Stimulated activated CD4-positive, alpha-beta T cell treated with anti-CD3 and anti-CD28 coated beads, Interleukin-15, amount 100 ng/mL, for 24 hours (primary cell): ENCODE measurements at regions not wholly inside any gene's neighbourhood (a gene's known extent, or its start where the extent isn't known, plus 50 kb on each side); places are given as distances from the start of the nearest gene placed in this dataset.

Source experiments
- DNase-seq: peaks from one replicate; pipeline ENCODE4 v3.0.0-alpha.2; 2020

GRCh38 chr5:167440846-167441245 is 850.6 kb upstream of the WWC1 start:
- no peak for DNase-seq

DNA sequence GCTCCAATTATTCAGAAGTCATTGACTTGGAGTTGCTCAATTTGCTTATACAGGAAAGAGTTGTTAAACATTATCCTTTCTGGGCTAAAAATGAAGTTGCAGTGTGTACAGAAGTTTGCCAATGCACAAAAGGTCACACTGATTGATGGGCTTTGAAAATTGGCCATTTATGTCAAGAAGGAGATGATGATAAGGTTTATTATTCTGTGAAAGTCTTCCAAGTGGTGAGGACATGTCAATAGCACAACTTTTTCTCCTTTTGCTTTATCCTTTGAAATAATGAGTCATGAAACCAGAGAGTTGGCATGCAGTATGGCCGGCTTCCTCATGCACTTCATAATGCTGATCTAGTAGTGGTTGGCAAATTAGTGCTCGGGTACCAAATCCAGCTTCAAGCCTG is 848.5 kb upstream of the WWC1 start:
- DNase-seq, result no peak

DNA sequence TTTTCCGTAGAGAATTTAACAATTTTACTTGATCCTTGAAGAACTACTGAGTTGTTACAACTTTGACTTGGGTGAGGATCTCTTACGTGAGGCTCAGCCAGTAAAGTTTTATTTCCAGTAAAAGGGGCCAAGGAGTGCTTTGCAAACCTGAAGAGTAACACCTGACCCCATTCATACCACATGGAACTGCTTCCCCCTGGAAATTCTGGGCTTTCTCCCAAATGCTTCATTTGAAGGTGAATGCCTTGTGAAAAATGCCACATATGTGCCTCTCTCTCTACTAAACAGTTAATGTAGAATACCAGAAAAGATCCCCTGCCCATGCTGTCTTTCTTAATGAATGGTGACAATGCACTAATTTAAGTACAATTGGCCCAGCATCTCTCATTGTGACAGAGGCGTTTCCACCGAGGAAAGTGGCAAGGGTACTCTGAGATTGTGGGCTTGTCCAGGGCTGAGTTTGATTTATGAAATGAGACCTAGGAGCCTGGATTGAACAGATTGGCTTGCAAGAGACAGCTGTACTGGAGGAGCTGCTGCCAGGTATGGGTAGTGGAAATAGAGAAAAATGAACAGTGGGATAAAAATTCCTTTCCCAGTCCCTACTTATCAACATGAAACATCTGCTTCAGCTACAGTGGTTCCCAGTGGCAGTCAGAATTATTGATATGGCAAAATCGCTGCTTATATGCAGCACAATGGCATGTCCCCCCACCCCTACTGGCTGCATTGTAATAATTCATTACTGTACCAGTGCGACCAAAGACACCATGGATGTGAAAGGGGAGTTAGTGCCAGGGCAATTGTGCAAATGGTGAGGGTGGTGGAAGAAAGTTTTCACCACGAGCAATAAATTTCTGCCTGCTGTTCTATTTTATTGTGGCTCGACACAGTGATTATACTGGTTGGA is 843.7 kb upstream of the WWC1 start:
- no peak for DNase-seq

DNA sequence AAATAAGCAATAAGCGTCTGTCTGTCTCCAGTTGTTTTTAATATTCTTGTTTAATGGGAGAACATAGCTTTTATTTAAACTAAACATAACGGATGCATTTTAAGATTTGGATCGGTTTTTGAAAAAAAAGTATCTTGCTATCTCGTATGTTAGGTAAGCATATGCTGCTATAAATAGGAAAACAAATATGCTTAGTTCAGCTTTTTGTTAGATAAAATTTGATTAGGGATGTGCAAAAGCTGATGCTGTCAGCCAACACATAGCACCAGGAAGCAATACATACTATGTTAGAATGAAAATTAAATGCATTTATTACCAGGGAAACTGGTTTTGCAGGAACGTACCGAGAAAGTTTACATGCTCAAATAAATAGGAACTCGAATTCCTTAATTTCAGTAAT is 843.1 kb upstream of the WWC1 start:
- DNase-seq, result no peak

DNA sequence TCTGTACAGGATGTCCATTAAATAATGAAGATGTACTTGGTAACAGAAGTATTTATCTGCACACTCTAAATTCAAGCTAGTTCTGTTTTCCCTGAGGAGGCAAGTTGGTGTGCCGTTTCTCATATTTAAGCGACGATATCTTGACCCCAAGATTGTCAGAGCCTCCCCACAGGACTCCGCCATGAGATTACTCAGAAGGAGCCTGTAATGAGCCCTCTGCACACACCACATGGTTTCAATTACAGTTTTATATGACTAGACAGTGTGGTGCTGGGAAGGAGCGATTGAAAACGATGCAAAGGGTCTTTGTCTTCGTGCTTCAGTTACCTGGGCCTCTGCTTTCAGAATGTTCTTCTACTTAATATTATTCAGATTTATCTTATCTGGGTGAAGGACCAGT is 840.4 kb upstream of the WWC1 start:
- no peak for DNase-seq

GRCh38 chr5:167452136-167452535 is 839.3 kb upstream of the WWC1 start:
- no peak for DNase-seq

- DNase-seq, result no peak
These were observed 838.0 kb upstream of the WWC1 start for GRCh38 chr5:167453246-167454030.

DNA sequence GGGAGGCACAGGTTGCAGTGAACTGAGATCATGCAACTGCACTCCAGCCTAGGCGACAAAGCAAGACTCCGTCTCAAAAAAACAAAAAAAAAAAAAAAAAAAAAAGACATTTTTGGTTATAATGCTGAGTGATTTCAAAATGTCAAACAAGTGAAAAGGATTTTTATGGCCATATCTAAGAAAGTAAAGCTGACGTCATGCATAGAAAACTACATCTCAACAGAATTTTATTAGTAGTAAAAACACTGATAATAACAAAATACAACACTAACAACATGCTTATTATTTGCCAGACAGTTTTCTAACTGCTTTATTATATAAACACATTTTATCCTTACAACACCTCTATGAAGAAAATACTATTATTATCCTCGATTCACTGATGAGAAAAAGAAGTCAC is 833.0 kb upstream of the WWC1 start:
- no peak for DNase-seq

DNA sequence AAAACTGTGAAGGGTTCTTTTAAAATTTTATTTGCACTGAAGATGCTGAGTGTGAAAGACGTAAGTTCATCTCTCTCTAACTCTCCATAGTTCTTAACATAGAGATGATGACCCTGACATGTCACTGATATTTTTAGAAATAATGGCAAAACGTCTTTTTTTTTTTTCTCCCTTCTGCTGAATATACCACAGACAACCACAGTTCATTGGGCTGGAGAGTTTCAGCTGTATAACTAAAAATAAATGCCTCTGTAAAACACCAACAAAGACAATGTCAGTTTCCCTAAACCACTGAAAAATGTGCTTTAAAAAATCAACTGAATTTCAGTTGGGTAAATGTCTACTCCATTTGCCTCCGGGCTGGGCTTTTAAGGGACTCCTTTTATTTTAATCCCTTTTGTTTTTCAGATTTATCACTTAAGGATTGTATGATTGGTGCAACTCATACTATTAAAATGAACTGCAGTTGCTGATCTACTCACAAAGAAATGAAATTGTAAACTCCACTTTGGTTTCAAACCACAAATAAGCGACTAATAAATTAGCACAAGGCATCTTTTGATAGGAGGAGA is 830.9 kb upstream of the WWC1 start:
- no peak for DNase-seq

DNA sequence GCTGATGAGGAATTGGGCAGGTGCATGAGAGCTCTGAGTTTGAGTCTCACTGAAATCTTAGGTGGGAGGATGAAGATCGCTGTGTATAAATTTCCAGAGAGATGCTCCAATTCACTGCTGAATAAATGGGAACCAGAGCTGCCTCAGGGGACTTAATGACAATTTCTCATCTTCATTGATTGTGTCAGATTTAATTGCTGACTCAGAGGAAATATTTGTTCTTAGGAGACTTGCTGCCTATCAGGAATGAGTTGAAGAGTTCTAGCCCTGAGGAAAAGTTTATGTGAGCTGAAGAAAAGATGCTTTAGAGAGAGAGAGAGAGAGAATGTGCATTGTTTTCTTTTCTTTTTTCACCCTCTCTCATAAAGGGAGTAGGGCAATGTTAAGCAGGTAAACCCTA is 827.5 kb upstream of the WWC1 start:
- no peak for DNase-seq

GRCh38 chr5:167466992-167467391 is 824.5 kb upstream of the WWC1 start:
- no peak for DNase-seq

DNA sequence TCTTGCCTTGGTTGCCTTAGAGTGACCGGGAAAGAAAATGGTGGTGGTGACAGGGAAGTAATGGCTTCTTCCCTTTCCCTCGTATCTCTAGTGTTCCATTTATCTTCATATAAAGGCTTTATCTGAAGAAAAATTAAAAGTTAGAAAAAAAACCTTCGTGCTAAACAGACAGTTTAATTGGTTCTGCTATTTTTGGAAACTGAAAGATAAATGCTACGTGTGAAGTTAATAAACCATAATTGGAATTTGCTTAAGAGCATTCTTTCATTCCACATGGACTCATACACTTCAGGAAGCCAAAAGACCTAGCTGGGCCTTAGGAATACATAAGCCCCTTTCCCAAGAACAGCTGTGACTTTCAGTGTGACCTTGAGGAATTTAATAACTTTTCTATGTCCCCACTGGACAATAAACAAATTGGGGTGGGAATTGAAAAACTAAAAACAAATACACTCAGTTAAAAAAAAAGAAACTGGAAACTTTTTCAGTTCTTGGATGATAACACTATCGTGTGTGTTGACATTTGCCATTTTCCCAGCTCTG is 818.8 kb upstream of the WWC1 start:
- DNase-seq, result no peak

DNA sequence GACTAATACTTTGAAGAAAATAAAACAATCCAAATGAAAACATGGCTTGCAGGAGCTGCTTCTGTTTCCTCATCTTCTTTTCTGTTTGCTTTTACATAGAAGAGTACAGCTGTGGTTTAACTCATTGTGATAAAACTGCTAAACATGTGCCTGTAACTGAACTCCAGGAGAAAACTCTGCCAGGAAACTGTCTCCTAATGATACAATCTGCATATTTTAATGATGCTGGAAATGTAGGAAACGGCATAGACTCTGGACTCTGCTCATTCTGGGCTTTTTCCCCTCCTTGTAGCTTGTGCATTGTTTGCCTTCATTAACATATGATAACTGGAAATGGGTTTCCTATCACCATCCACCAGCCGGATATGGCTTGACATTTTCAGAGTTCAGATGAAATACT is 813.3 kb upstream of the WWC1 start:
- DNase-seq, result no peak

GRCh38 chr5:167479779-167480178 is 811.7 kb upstream of the WWC1 start:
- no peak for DNase-seq

DNA sequence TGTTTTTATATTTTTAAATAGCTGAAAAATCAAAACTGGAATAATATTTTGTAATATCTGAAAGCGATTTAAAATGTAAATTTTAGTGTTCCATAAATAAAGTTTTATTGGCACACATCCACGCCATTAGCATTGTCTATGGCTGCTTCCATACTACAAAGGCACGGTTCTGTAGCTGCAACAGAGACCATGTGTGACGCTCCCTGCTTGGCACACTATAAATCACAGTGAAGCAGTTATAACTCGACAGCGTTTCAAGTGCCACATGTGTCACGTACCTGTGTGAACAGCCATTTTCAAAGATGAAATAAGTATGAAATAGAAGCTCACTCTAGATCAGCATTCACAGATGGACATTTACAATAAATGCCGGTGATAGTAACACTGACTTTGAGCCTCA is 810.1 kb upstream of the WWC1 start:
- no peak for DNase-seq

DNA sequence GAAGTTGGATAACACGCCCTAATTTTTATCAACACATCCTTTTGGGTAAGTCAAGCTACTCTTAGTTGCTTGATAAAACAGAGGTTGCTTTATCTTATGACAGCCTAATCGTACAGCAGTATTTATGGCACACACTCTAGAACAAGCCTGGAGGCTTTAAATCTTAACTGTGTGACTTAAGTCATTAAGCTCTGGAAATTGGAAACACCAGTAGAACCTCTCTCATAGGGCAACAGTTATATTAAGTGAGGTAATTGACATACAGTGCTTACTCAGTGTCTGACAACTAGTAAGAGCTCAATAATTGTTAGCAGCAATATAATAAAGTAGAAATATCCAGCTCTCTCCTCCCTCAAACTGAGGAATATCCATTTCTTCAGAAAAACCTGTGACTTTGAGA is 808.9 kb upstream of the WWC1 start:
- no peak for DNase-seq

DNA sequence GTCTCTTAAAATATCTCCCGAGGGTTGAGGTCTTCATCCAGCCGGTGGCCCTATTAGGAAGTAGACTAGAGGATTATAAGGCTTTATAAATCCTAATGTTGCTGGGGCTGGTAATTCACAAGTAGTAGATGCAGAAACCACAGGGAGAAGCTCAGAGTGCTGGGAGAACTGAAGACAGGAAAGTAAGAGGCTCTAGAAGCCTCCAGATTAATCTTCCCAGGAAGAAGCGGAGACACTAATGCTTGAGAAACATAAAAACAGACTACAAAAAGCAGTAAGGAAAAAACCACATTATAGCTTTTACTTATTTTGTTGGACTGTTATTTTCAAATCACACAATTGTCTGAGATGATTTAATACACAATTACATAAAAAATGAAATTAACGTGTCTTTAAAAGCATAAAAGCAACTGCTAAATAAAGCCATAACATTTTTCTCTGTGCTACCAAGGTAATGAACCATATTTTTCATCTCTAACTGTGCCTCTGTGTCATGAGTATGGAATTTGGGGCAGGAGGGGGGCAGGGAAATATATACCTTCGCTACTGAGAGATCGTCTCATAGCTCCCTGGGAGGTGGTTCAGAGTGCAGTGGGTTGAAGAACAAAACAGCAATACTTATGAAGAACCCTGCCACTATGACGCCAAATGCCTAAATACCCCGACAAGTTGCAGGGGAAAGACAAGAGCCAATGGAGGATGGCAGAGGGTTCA is 806.2 kb upstream of the WWC1 start:
- DNase-seq, result no peak

GRCh38 chr5:167488371-167488770 is 803.1 kb upstream of the WWC1 start:
- no peak for DNase-seq

DNA sequence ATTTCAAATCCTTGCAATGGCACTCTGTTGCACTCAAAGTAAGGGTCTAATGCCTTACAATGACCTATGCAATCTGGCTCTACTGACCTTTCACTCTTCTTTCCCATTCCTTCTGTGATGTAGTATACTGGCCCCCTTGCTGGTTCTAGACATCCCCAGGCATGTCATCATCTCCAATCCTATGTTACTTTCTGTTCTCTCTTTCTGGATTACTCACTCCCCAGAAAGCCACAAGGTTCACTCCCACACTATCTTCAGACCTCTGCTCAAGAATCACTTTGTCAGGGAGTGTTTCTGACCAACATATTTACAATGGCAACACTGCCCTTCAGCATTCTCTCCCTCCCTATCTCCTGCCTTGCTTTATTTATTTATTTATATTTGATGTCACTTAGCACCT is 802.2 kb upstream of the WWC1 start:
- DNase-seq, result no peak

GRCh38 chr5:167503926-167504720 is 787.3 kb upstream of the WWC1 start:
- no peak for DNase-seq

DNA sequence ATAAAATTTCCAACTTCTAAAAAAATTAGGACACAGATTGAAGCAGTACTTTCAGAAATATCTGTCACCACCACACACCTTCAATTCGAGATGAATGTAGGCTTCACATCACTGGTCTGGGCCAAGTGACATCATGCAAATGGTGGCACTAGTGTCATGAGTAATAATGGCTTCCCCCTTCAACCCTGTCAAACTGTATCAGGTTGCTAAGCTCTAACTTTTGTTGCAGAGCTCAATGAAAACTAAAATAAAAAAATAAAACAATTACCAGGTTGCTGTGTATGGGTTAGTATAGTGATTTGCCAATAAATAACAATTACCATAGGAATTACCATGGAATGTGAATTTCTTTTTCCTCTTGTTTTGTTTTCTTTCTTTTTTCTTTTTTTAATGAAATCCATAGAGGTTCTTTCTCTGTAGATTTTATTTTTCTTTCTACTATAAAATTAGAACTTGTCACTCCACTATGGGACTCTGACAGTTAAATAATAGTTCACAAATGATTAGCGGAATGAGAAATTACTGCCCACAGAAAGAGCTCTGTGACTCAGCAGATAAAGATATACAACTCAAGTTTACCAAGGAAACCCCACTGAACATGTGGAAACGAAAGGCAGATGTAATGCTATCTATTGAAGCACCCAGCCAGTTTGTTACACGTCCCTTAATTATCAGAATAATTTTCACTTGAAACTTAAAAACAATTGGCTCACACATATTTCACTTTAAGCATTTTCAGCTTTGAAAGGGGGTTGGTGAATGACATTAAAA is 783.8 kb upstream of the WWC1 start:
- DNase-seq, result no peak
